Panc1 (cell line): ENCODE measurements at regions not wholly inside any gene's neighbourhood (a gene's known extent, or its start where the extent isn't known, plus 50 kb on each side); places are given as distances from the start of the nearest gene placed in this dataset.

ENCODE experiments used
- ATAC-seq: fragments of 200-7000 bp; cut with Tn5 transposase; 2 replicates; pipeline ENCODE4 v1.9.1; 2020; ENCODE audit warnings: mild to moderate bottlenecking, moderate library complexity
- BruUV-seq: library from RNA; stranded (reverse); fragments of 400-500 nt; replicated peaks from 2 replicates; lab custom pipeline; 2021; lab: Mats Ljungman, UMichigan
- CTCF ChIA-PET: fragments of 300-600 bp; sonication (Branson Sonifier 250); formaldehyde crosslinking; loops from one replicate; lab custom pipeline; 2022; ENCODE audit warnings: antibody characterized with exemption; lab: Charles Lee
- POLR2A ChIA-PET: fragments of 300-600 bp; sonication (Branson Sonifier 250); formaldehyde crosslinking; loops from one replicate; lab custom pipeline; 2022; ENCODE audit warnings: antibody characterized with exemption; lab: Charles Lee
- DNase-seq: peaks from one replicate; pipeline ENCODE4 v3.0.0-alpha.2; 2010; ENCODE audit warnings: low read depth, low spot score
- H3K27ac ChIP-seq: 2 replicates; pipeline ENCODE4 v1.5.1; 2011; ENCODE audit warnings: mild to moderate bottlenecking, low read length, inconsistent platforms
- H3K27me3 ChIP-seq: fragments of 200-500 bp; sonication (Bioruptor generic); 2 replicates; pipeline ENCODE4 v1.6.0; 2014; ENCODE audit warnings: low read length, inconsistent platforms; ENCODE audit not compliant: control insufficient read depth, insufficient read depth
- H3K36me3 ChIP-seq: fragments of 200-500 bp; sonication (Bioruptor generic); 2 replicates; pipeline ENCODE4 v1.5.1; 2014; ENCODE audit warnings: inconsistent platforms, mild to moderate bottlenecking, low read length, moderate library complexity; ENCODE audit not compliant: control insufficient read depth, insufficient read depth
- H3K4me1 ChIP-seq: 2 replicates; pipeline ENCODE4 v1.5.1; 2011; ENCODE audit warnings: inconsistent platforms, mild to moderate bottlenecking, low read length, moderate library complexity; ENCODE audit not compliant: control insufficient read depth, insufficient read depth
- H3K4me3 ChIP-seq, 2 experiments: 2 replicates each; pipeline ENCODE4 v1.5.1; 2011 to 2012; ENCODE audit warnings: low read depth in 2 of 2, low read length in 2 of 2, mild to moderate bottlenecking in 2 of 2, inconsistent platforms in 1 of 2, moderate library complexity in 1 of 2
- H3K9me3 ChIP-seq: fragments of 200-500 bp; sonication (Bioruptor generic); 2 replicates; pipeline ENCODE4 v1.5.1; 2014; ENCODE audit warnings: low read depth, mild to moderate bottlenecking, inconsistent platforms, low read length, moderate library complexity; ENCODE audit not compliant: control insufficient read depth, insufficient read depth
- CTCF ChIP-seq: fragments of 450-650 bp; IDR thresholded peaks from 2 replicates; pipeline ENCODE4 v1.5.1; 2017; ENCODE audit warnings: mild to moderate bottlenecking
- POLR2AphosphoS5 ChIP-seq: IDR thresholded peaks from 2 replicates; pipeline ENCODE4 v1.6.1; 2012; ENCODE audit warnings: mild to moderate bottlenecking, low read depth, low read length, moderate library complexity
- SIN3A ChIP-seq: IDR thresholded peaks from 2 replicates; pipeline ENCODE4 v1.6.1; 2012; ENCODE audit warnings: low read depth, mild to moderate bottlenecking, low read length, moderate library complexity, borderline replicate concordance; ENCODE audit not compliant: insufficient read depth
- TCF7L2 ChIP-seq: IDR thresholded peaks from 2 replicates; pipeline ENCODE4 v1.6.1; 2011; ENCODE audit warnings: mild to moderate bottlenecking, low read depth, low read length, inconsistent platforms
- in situ Hi-C: cut with HindIII; loops from 2 replicates; pipeline ENCODE4 v1.10.0; 2016; ENCODE audit warnings: low sequenced_read_pairs, low pct_unique_long_range_greater_than_20kb
- intact Hi-C: fragments of 100-400 bp; cut with micrococcal nuclease; formaldehyde crosslinking; loops from one replicate; pipeline ENCODE4 v1.10.0; 2022; ENCODE audit not compliant: unreplicated experiment
- TF ChIP-seq, protein P1 (sequence below), 2 experiments: IDR thresholded peaks; 2 replicates each; pipeline ENCODE4 v1.6.1; 2011 to 2012; ENCODE audit warnings: low read depth in 2 of 2, control low read depth in 1 of 2, low read length in 1 of 2, mild to moderate bottlenecking in 1 of 2, moderate library complexity in 1 of 2; ENCODE audit not compliant: insufficient read depth in 1 of 2

GRCh38 chr2:107543793-107544192 lies 282.9 kb upstream of the RGPD4 start:
- intact Hi-C loops: no loop called here
- TF ChIP-seq CTCF (no peak), POLR2AphosphoS5 (no peak), TCF7L2 (no peak), SIN3A (no peak)
- TF ChIP-seq, protein P1, sequence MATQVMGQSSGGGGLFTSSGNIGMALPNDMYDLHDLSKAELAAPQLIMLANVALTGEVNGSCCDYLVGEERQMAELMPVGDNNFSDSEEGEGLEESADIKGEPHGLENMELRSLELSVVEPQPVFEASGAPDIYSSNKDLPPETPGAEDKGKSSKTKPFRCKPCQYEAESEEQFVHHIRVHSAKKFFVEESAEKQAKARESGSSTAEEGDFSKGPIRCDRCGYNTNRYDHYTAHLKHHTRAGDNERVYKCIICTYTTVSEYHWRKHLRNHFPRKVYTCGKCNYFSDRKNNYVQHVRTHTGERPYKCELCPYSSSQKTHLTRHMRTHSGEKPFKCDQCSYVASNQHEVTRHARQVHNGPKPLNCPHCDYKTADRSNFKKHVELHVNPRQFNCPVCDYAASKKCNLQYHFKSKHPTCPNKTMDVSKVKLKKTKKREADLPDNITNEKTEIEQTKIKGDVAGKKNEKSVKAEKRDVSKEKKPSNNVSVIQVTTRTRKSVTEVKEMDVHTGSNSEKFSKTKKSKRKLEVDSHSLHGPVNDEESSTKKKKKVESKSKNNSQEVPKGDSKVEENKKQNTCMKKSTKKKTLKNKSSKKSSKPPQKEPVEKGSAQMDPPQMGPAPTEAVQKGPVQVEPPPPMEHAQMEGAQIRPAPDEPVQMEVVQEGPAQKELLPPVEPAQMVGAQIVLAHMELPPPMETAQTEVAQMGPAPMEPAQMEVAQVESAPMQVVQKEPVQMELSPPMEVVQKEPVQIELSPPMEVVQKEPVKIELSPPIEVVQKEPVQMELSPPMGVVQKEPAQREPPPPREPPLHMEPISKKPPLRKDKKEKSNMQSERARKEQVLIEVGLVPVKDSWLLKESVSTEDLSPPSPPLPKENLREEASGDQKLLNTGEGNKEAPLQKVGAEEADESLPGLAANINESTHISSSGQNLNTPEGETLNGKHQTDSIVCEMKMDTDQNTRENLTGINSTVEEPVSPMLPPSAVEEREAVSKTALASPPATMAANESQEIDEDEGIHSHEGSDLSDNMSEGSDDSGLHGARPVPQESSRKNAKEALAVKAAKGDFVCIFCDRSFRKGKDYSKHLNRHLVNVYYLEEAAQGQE (IDR thresholded peaks at IDR 0.05; ENCODE audit: insufficient read depth in 1 of 2, low read depth in 2 of 2, low read length in 1 of 2): no peak
- H3K27ac ChIP-seq: no peak overlapping the region
- BruUV-seq: no TSS peak
- no peak for ATAC-seq
- no peak overlapping the region for H3K4me3 ChIP-seq
- CTCF ChIA-PET: no interaction called here
- H3K27me3 ChIP-seq: no peaks in the 10 kb centered on the region
- no peaks in the 10 kb centered on the region for H3K4me1 ChIP-seq
- DNase-seq: no peak
- H3K36me3 ChIP-seq: no peaks in the 10 kb centered on the region
- POLR2A ChIA-PET: no interaction called here
- no peaks in the 10 kb centered on the region for H3K9me3 ChIP-seq
- in situ Hi-C loops: no loop called here

GRCh38 chr2:107545066-107545465 lies 281.6 kb upstream of the RGPD4 start:
- Histone ChIP-seq H3K4me1 (no peaks in the 10 kb centered on the region), H3K27me3 (no peaks in the 10 kb centered on the region), H3K36me3 (no peaks in the 10 kb centered on the region), H3K9me3 (no peaks in the 10 kb centered on the region), H3K27ac (no peak overlapping the region), H3K4me3 (no peak overlapping the region)
- POLR2A ChIA-PET: no interaction called here
- ATAC-seq (no peak), DNase-seq (no peak)
- no TSS peak for BruUV-seq
- intact Hi-C loops (no loop called here), in situ Hi-C loops (no loop called here)
- TF ChIP-seq, protein P1 (IDR thresholded peaks at IDR 0.05; ENCODE audit: insufficient read depth in 1 of 2, low read depth in 2 of 2, low read length in 1 of 2): no peak
- no peak for TF ChIP-seq SIN3A
- no peak for TF ChIP-seq POLR2AphosphoS5
- TF ChIP-seq TCF7L2: no peak
- TF ChIP-seq CTCF: no peak
- CTCF ChIA-PET: no interaction called here
